Common myeloid progenitor, CD34-positive (primary cell): ENCODE measurements at regions not wholly inside any gene's neighbourhood (a gene's known extent, or its start where the extent isn't known, plus 50 kb on each side); places are given as distances from the start of the nearest gene placed in this dataset.

ENCODE experiments used
- CTCF ChIA-PET: fragments of 350-600 bp; sonication (Branson Sonifier 250); formaldehyde crosslinking; loops from one replicate; lab custom pipeline; 2021; ENCODE audit warnings: antibody characterized with exemption; lab: Charles Lee
- POLR2A ChIA-PET: fragments of 350-600 bp; sonication (Branson Sonifier 250); formaldehyde crosslinking; loops from one replicate; lab custom pipeline; 2021; ENCODE audit warnings: antibody characterized with exemption; lab: Charles Lee
- DNase-seq, 3 donors: peaks; one replicate each; pipeline versions ENCODE4 v3.0.0 to v3.0.0-alpha.2; 2013
- H3K27ac ChIP-seq, 2 experiments: 1 replicate in 1 of 2; 2 replicates in 1 of 2; pipeline ENCODE4 v1.7.0; 2013; ENCODE audit warnings: inconsistent platforms in 2 of 2, low read length in 2 of 2, mild to moderate bottlenecking in 2 of 2, low read depth in 1 of 2, moderate library complexity in 1 of 2; ENCODE audit not compliant: severe bottlenecking in 2 of 2, insufficient read depth in 1 of 2, poor library complexity in 1 of 2
- H3K27me3 ChIP-seq, 5 experiments: replicated peaks in 2 of 5; 1 replicate in 3 of 5; 2 replicates in 2 of 5; pipeline versions ENCODE4 v1.6.1 to v1.7.0; 2013; ENCODE audit warnings: low read length in 4 of 5, mild to moderate bottlenecking in 2 of 5, moderate library complexity in 2 of 5, inconsistent platforms in 1 of 5; ENCODE audit not compliant: insufficient read depth in 5 of 5, control insufficient read depth in 4 of 5
- H3K36me3 ChIP-seq, 4 experiments: 1 replicate in 2 of 4; 2 replicates in 2 of 4; pipeline versions ENCODE4 v1.6.1 to v1.7.0; 2013; ENCODE audit warnings: low read length in 3 of 4, control low read depth in 1 of 4, mild to moderate bottlenecking in 1 of 4; ENCODE audit not compliant: control insufficient read depth in 4 of 4, insufficient read depth in 4 of 4
- H3K4me1 ChIP-seq, 4 experiments: 1 replicate in 3 of 4; 2 replicates in 1 of 4; pipeline versions ENCODE4 v1.6.1 to v1.7.1; 2013; ENCODE audit warnings: low read length in 3 of 4, mild to moderate bottlenecking in 3 of 4, control low read depth in 1 of 4, inconsistent platforms in 1 of 4, moderate library complexity in 1 of 4; ENCODE audit not compliant: control insufficient read depth in 4 of 4, insufficient read depth in 4 of 4; ENCODE audit errors: control extremely low read depth in 1 of 4
- H3K4me3 ChIP-seq, 7 experiments: 1 replicate in 4 of 7; 2 replicates in 3 of 7; pipeline versions ENCODE4 v1.5.1 to v1.7.0; 2013; ENCODE audit warnings: mild to moderate bottlenecking in 7 of 7, low read length in 6 of 7, moderate library complexity in 6 of 7, inconsistent platforms in 2 of 7, low read depth in 2 of 7, control low read depth in 1 of 7; ENCODE audit not compliant: insufficient read depth in 4 of 7, control insufficient read depth in 1 of 7; ENCODE audit errors: extremely low read depth in 1 of 7
- H3K9me3 ChIP-seq, 5 experiments: 1 replicate in 4 of 5; 2 replicates in 1 of 5; pipeline versions ENCODE4 v1.6.1 to v1.7.1; 2013; ENCODE audit warnings: low read length in 4 of 5, mild to moderate bottlenecking in 2 of 5, inconsistent platforms in 1 of 5, low read depth in 1 of 5, moderate library complexity in 1 of 5; ENCODE audit not compliant: control insufficient read depth in 4 of 5, insufficient read depth in 2 of 5; ENCODE audit errors: control extremely low read depth in 1 of 5
- WGBS: methylation state at CpG from one replicate; pipeline ENCODE4 v1.1.5; 2013; ENCODE audit not compliant: insufficient coverage; 5-methylcytosine and 5-hydroxymethylcytosine counted together

GRCh38 chr20:41981746-41982145 is 363.6 kb upstream of the CHD6 start:
- POLR2A ChIA-PET, result no interaction called here

GRCh38 chr20:41978875-41979274 is 360.7 kb upstream of the CHD6 start:
- Histone ChIP-seq H3K27me3 (peaks cover 0 to 2% (median 0%) of the 10 kb centered on the region in 5 experiments), H3K36me3 (no peaks in the 10 kb centered on the region), H3K9me3 (no peaks in the 10 kb centered on the region), H3K27ac (no peak overlapping the region), H3K4me1 (no peaks in the 10 kb centered on the region), H3K4me3 (no peak overlapping the region)
- ChIA-PET CTCF (no interaction called here), POLR2A (no interaction called here)
- 98% methylated on average over 4 of the region's 4 CpGs for WGBS
- no peak for DNase-seq

More at GRCh38 chr20:41981746-41982145, 363.6 kb upstream of the CHD6 start:
- WGBS, result 100% methylated on average over 2 of the region's 3 CpGs
- no peaks in the 10 kb centered on the region for H3K36me3 ChIP-seq
- no peak for DNase-seq
- H3K27me3 ChIP-seq, result no peaks in the 10 kb centered on the region
- H3K4me3 ChIP-seq, result no peak overlapping the region
- no peak overlapping the region for H3K27ac ChIP-seq
- H3K4me1 ChIP-seq, result no peaks in the 10 kb centered on the region
- CTCF ChIA-PET, result no interaction called here
- H3K9me3 ChIP-seq, result no peaks in the 10 kb centered on the region

GRCh38 chr20:41978246-41978790 is 360.1 kb upstream of the CHD6 start:
- WGBS, result 84% methylated on average over 3 of the region's 4 CpGs
- no peak for DNase-seq
- Histone ChIP-seq H3K27me3 (peaks cover 0 to 3% (median 0%) of the 10 kb centered on the region in 5 experiments), H3K9me3 (no peaks in the 10 kb centered on the region), H3K4me1 (no peaks in the 10 kb centered on the region), H3K4me3 (no peak overlapping the region), H3K36me3 (no peaks in the 10 kb centered on the region), H3K27ac (no peak overlapping the region)
- POLR2A ChIA-PET, result no interaction called here
- CTCF ChIA-PET, result no interaction called here

- DNase-seq, result no peak
- no peaks in the 10 kb centered on the region for H3K4me1 ChIP-seq
- H3K9me3 ChIP-seq, result no peaks in the 10 kb centered on the region
- no peak overlapping the region for H3K27ac ChIP-seq
- H3K27me3 ChIP-seq, result peaks cover 0 to 13% (median 0%) of the 10 kb centered on the region in 5 experiments
- ChIA-PET POLR2A (no interaction called here), CTCF (no interaction called here)
- WGBS, result 17% methylated on average over 4 of the region's 6 CpGs
- H3K36me3 ChIP-seq, result no peaks in the 10 kb centered on the region
- H3K4me3 ChIP-seq, result no peak overlapping the region
Observed at GRCh38 chr20:41969656-41970055, 351.5 kb upstream of the CHD6 start.

GRCh38 chr20:41960166-41960565 is 342.0 kb upstream of the CHD6 start:
- Histone ChIP-seq H3K27ac (no peak overlapping the region), H3K36me3 (no peaks in the 10 kb centered on the region), H3K4me1 (no peaks in the 10 kb centered on the region), H3K4me3 (no peak overlapping the region), H3K9me3 (no peaks in the 10 kb centered on the region), H3K27me3 (peaks cover 0 to 2% (median 0%) of the 10 kb centered on the region in 5 experiments)
- no peak for DNase-seq
- CTCF ChIA-PET, result no interaction called here
- POLR2A ChIA-PET, result no interaction called here
- 94% methylated on average over 7 of the region's 7 CpGs for WGBS

- Histone ChIP-seq H3K4me1 (no peaks in the 10 kb centered on the region), H3K4me3 (no peak overlapping the region), H3K27me3 (peaks cover 0 to 6% (median 0%) of the 10 kb centered on the region in 5 experiments), H3K9me3 (no peaks in the 10 kb centered on the region), H3K36me3 (no peaks in the 10 kb centered on the region), H3K27ac (no peak overlapping the region)
- CTCF ChIA-PET, result no interaction called here
- WGBS, result 75% methylated on average over 1 of the region's 1 CpG
- DNase-seq, result no peak
- POLR2A ChIA-PET, result no interaction called here
Observed at GRCh38 chr20:41958391-41958790, 340.2 kb upstream of the CHD6 start.

- peaks cover 0 to 6% (median 0%) of the 10 kb centered on the region in 5 experiments for H3K27me3 ChIP-seq
- no peak overlapping the region for H3K4me3 ChIP-seq
- no peaks in the 10 kb centered on the region for H3K36me3 ChIP-seq
- ChIA-PET POLR2A (no interaction called here), CTCF (no interaction called here)
- no peaks in the 10 kb centered on the region for H3K9me3 ChIP-seq
- no CpG with 5 or more reads among the region's 6 CpGs for WGBS
- DNase-seq, result peak; percentile 1 to 6 (median 2)
- no peaks in the 10 kb centered on the region for H3K4me1 ChIP-seq
- no peak overlapping the region for H3K27ac ChIP-seq
Observed at GRCh38 chr20:41956338-41957074, 338.3 kb upstream of the CHD6 start.
